H9 (cell line): ENCODE measurements at regions not wholly inside any gene's neighbourhood (a gene's known extent, or its start where the extent isn't known, plus 50 kb on each side); places are given as distances from the start of the nearest gene placed in this dataset.

Experiments used
- DNase-seq: peaks from one replicate; pipeline ENCODE4 v3.0.0-alpha.2; 2017
- H2AFZ ChIP-seq: one replicate; pipeline ENCODE4 v1.6.1; 2013; ENCODE audit warnings: mild to moderate bottlenecking, low read length, control low read depth, moderate library complexity
- H2AK5ac ChIP-seq: 2 replicates; pipeline ENCODE4 v1.6.1; 2013; ENCODE audit warnings: low read length, control low read depth, mixed read lengths; ENCODE audit not compliant: insufficient read length
- H2BK120ac ChIP-seq: one replicate; pipeline ENCODE4 v1.6.1; 2013; ENCODE audit warnings: low read depth, mild to moderate bottlenecking, low read length, control low read depth, inconsistent platforms; ENCODE audit not compliant: poor library complexity, severe bottlenecking
- H2BK12ac ChIP-seq: 2 replicates; pipeline ENCODE4 v1.6.1; 2013; ENCODE audit warnings: low read length, control low read depth, mixed read lengths, low read depth; ENCODE audit not compliant: insufficient read length
- H2BK15ac ChIP-seq: 2 replicates; pipeline ENCODE4 v1.6.1; 2013; ENCODE audit warnings: low read depth, low read length, control low read depth
- H2BK20ac ChIP-seq: one replicate; pipeline ENCODE4 v1.6.1; 2013; ENCODE audit warnings: low read depth, mild to moderate bottlenecking, low read length, control low read depth, inconsistent platforms; ENCODE audit not compliant: poor library complexity, severe bottlenecking
- H2BK5ac ChIP-seq: 2 replicates; pipeline ENCODE4 v1.6.1; 2013; ENCODE audit warnings: low read length, control low read depth, mixed read lengths; ENCODE audit not compliant: insufficient read length
- H3K14ac ChIP-seq: 2 replicates; pipeline ENCODE4 v1.6.1; 2013; ENCODE audit warnings: low read length, control low read depth; ENCODE audit not compliant: insufficient read depth
- H3K18ac ChIP-seq: 2 replicates; pipeline ENCODE4 v1.6.1; 2013; ENCODE audit warnings: low read depth, mild to moderate bottlenecking, mixed read lengths, low read length, control low read depth; ENCODE audit not compliant: insufficient read length
- H3K23ac ChIP-seq: 2 replicates; pipeline ENCODE4 v1.6.1; 2013; ENCODE audit warnings: low read length, control low read depth, mixed read lengths, low read depth; ENCODE audit not compliant: insufficient read length
- H3K23me2 ChIP-seq: 2 replicates; pipeline ENCODE4 v1.6.1; 2013; ENCODE audit warnings: low read depth, mild to moderate bottlenecking, mixed read lengths, low read length, control low read depth; ENCODE audit not compliant: insufficient read length, poor library complexity, severe bottlenecking
- H3K27ac ChIP-seq: 2 replicates; pipeline ENCODE4 v1.5.1; 2013; ENCODE audit warnings: low read length, control low read depth, mixed read lengths, low read depth; ENCODE audit not compliant: insufficient read length
- H3K27me3 ChIP-seq: 2 replicates; pipeline ENCODE4 v1.6.1; 2013; ENCODE audit warnings: low read length, control low read depth, inconsistent platforms; ENCODE audit not compliant: insufficient read depth
- H3K4ac ChIP-seq: 2 replicates; pipeline ENCODE4 v1.6.1; 2013; ENCODE audit warnings: low read depth, mild to moderate bottlenecking, control low read depth, inconsistent platforms, low read length, moderate library complexity
- H3K4me1 ChIP-seq: 2 replicates; pipeline ENCODE4 v1.6.1; 2013; ENCODE audit warnings: low read length, control low read depth, inconsistent platforms; ENCODE audit not compliant: insufficient read depth
- H3K4me2 ChIP-seq: 2 replicates; pipeline ENCODE4 v1.6.1; 2013; ENCODE audit warnings: low read length, control low read depth, mixed read lengths; ENCODE audit not compliant: insufficient read length, insufficient read depth
- H3K56ac ChIP-seq: 2 replicates; pipeline ENCODE4 v1.6.1; 2013; ENCODE audit warnings: low read depth, mild to moderate bottlenecking, mixed read lengths, low read length, control low read depth; ENCODE audit not compliant: insufficient read length
- H3K79me1 ChIP-seq: 2 replicates; pipeline ENCODE4 v1.6.1; 2013; ENCODE audit warnings: low read depth, mild to moderate bottlenecking, moderate library complexity, low read length, control low read depth, inconsistent platforms; ENCODE audit not compliant: insufficient read depth, poor library complexity, severe bottlenecking
- H3K79me2 ChIP-seq: 2 replicates; pipeline ENCODE4 v1.6.1; 2013; ENCODE audit warnings: low read length, control low read depth, inconsistent platforms; ENCODE audit not compliant: insufficient read depth
- H3K9ac ChIP-seq: 2 replicates; pipeline ENCODE4 v1.6.1; 2013; ENCODE audit warnings: low read length, control low read depth, mixed read lengths; ENCODE audit not compliant: insufficient read length; ENCODE audit errors: extremely low read depth
- H3K9me3 ChIP-seq: one replicate; pipeline ENCODE4 v1.6.1; 2013; ENCODE audit warnings: low read depth, low read length, inconsistent platforms; ENCODE audit not compliant: control insufficient read depth
- H3T11ph ChIP-seq: one replicate; pipeline ENCODE4 v1.6.1; 2013; ENCODE audit warnings: mild to moderate bottlenecking, low read length, control low read depth, inconsistent platforms
- H4K20me1 ChIP-seq: one replicate; pipeline ENCODE4 v1.6.1; 2013; ENCODE audit not compliant: control insufficient read depth, insufficient read length, insufficient read depth
- H4K5ac ChIP-seq: 2 replicates; pipeline ENCODE4 v1.6.1; 2013; ENCODE audit warnings: low read depth, mild to moderate bottlenecking, mixed read lengths, low read length, control low read depth; ENCODE audit not compliant: insufficient read length
- H4K8ac ChIP-seq: replicated peaks from 2 replicates; pipeline ENCODE4 v1.6.1; 2013; ENCODE audit warnings: low read length, control low read depth, mixed read lengths, low read depth; ENCODE audit not compliant: insufficient read length
- H4K91ac ChIP-seq: 2 replicates; pipeline ENCODE4 v1.6.1; 2013; ENCODE audit warnings: low read depth, mild to moderate bottlenecking, moderate library complexity, mixed read lengths, low read length, control low read depth; ENCODE audit not compliant: insufficient read length
- H3K27ac Mint-ChIP-seq, 3 experiments: 2 replicates in 2 of 3; 3 replicates in 1 of 3; pipeline ENCODE4 v1.8.0; 2020 to 2021; ENCODE audit warnings: mixed read lengths in 3 of 3, mild to moderate bottlenecking in 1 of 3, moderate library complexity in 1 of 3
- H3K27me3 Mint-ChIP-seq: 2 replicates; pipeline ENCODE4 v1.8.0; 2021; ENCODE audit warnings: low read depth, mild to moderate bottlenecking, moderate library complexity, mixed read lengths
- H3K36me3 Mint-ChIP-seq, 3 experiments: 2 replicates in 2 of 3; 3 replicates in 1 of 3; pipeline ENCODE4 v1.8.0; 2020 to 2021; ENCODE audit warnings: low read depth in 3 of 3, mixed read lengths in 3 of 3; ENCODE audit not compliant: insufficient read depth in 1 of 3
- H3K4me1 Mint-ChIP-seq, 2 experiments: 2 replicates each; pipeline ENCODE4 v1.8.0; 2020; ENCODE audit warnings: mixed read lengths in 2 of 2
- H3K4me3 Mint-ChIP-seq, 2 experiments: 2 replicates in 1 of 2; 3 replicates in 1 of 2; pipeline ENCODE4 v1.8.0; 2020 to 2021; ENCODE audit warnings: mild to moderate bottlenecking in 2 of 2, mixed read lengths in 2 of 2, moderate library complexity in 1 of 2
- H3K9me3 Mint-ChIP-seq, 2 experiments: 2 replicates in 1 of 2; 3 replicates in 1 of 2; pipeline ENCODE4 v1.8.0; 2020; ENCODE audit warnings: mild to moderate bottlenecking in 2 of 2, mixed read lengths in 2 of 2, moderate library complexity in 1 of 2
- TF ChIP-seq, protein P1 (sequence below): fragments of 200-600 bp; sonication (generic); conservative IDR thresholded peaks from 3 replicates; pipeline ENCODE4 v1.8.0; 2021; ENCODE audit warnings: antibody characterized with exemption, mild to moderate bottlenecking

GRCh38 chr18:11494107-11494506 lies 115.3 kb upstream of the SLC35G4 start:
- H3K79me2 ChIP-seq: no peaks in the 10 kb centered on the region
- H3K18ac ChIP-seq: no peak overlapping the region
- no peaks in the 10 kb centered on the region for H3K9me3 ChIP-seq
- H3K56ac ChIP-seq: no peak overlapping the region
- H3K36me3 Mint-ChIP-seq: no peaks in the 10 kb centered on the region
- H3K23ac ChIP-seq: no peak overlapping the region
- H2BK12ac ChIP-seq: no peak overlapping the region
- no peak overlapping the region for H4K91ac ChIP-seq
- H2AFZ ChIP-seq: no peak overlapping the region
- H3K27me3 ChIP-seq: no peaks in the 10 kb centered on the region
- H3K27ac Mint-ChIP-seq: no peak overlapping the region
- no peak overlapping the region for H3K27ac ChIP-seq
- no peaks in the 10 kb centered on the region for H3K4me1 ChIP-seq
- no peaks in the 10 kb centered on the region for H4K20me1 ChIP-seq
- no peak overlapping the region for H2BK5ac ChIP-seq
- TF ChIP-seq, protein P1, sequence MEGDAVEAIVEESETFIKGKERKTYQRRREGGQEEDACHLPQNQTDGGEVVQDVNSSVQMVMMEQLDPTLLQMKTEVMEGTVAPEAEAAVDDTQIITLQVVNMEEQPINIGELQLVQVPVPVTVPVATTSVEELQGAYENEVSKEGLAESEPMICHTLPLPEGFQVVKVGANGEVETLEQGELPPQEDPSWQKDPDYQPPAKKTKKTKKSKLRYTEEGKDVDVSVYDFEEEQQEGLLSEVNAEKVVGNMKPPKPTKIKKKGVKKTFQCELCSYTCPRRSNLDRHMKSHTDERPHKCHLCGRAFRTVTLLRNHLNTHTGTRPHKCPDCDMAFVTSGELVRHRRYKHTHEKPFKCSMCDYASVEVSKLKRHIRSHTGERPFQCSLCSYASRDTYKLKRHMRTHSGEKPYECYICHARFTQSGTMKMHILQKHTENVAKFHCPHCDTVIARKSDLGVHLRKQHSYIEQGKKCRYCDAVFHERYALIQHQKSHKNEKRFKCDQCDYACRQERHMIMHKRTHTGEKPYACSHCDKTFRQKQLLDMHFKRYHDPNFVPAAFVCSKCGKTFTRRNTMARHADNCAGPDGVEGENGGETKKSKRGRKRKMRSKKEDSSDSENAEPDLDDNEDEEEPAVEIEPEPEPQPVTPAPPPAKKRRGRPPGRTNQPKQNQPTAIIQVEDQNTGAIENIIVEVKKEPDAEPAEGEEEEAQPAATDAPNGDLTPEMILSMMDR: no peak
- DNase-seq: no peak
- no peak overlapping the region for H3T11ph ChIP-seq
- H3K4me2 ChIP-seq: no peak overlapping the region
- no peaks in the 10 kb centered on the region for H3K9me3 Mint-ChIP-seq
- H2BK15ac ChIP-seq: no peak overlapping the region
- H4K5ac ChIP-seq: no peak overlapping the region
- no peak overlapping the region for H3K4me3 Mint-ChIP-seq
- no peak overlapping the region for H3K4ac ChIP-seq
- H2BK120ac ChIP-seq: no peak overlapping the region
- H3K4me1 Mint-ChIP-seq: no peaks in the 10 kb centered on the region
- H2AK5ac ChIP-seq: no peak overlapping the region
- no peak overlapping the region for H2BK20ac ChIP-seq
- no peaks in the 10 kb centered on the region for H3K27me3 Mint-ChIP-seq
- no peak overlapping the region for H4K8ac ChIP-seq
- no peaks in the 10 kb centered on the region for H3K79me1 ChIP-seq
- H3K23me2 ChIP-seq: no peaks in the 10 kb centered on the region
- no peak overlapping the region for H3K9ac ChIP-seq
- H3K14ac ChIP-seq: no peak overlapping the region
